ENCODE measurements at regions not wholly inside any gene's neighbourhood (a gene's known extent, or its start where the extent isn't known, plus 50 kb on each side); places are given as distances from the start of the nearest gene placed in this dataset.

DNA sequence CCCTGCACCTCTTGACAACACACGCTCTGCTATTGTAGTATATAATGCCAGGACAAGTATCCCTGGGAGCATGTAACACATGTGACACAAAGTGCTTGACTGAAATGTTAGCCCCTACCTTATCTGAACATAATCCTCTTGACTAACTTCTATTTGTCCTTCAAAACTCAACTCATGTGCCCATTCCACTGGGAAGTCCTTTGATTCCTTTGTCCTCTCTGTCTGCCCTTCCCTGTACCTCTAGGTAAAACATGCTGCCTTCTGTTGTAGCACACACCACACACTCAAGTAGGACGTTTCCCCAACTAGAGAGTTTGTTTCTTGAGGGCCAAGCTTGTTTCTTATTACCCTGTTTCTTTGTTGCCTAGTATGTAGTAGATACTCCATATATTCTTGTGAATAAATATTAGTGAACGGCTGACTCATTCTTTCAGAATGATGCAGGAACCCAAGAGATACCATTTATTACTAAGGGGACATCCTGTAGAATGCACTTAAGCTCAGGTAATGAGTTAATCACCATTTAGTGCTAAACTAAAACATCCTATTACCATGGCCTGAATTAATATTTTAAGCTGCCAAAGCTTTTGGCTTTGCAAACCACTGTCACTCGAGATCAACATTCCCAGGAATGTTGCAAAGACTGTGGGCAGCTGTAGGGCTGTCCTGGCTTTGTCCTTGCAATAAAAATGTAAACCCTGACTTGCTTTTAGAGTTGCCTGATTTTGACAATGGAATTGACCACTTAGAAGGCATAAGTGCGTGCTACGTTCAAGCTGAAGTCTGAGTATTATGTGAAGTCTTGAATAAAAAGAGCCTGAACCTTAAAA is 313.4 kb downstream of the COG6 start:
- DNase-seq (ENCODE audit: low read depth in 2 of 2) = no peak

DNA sequence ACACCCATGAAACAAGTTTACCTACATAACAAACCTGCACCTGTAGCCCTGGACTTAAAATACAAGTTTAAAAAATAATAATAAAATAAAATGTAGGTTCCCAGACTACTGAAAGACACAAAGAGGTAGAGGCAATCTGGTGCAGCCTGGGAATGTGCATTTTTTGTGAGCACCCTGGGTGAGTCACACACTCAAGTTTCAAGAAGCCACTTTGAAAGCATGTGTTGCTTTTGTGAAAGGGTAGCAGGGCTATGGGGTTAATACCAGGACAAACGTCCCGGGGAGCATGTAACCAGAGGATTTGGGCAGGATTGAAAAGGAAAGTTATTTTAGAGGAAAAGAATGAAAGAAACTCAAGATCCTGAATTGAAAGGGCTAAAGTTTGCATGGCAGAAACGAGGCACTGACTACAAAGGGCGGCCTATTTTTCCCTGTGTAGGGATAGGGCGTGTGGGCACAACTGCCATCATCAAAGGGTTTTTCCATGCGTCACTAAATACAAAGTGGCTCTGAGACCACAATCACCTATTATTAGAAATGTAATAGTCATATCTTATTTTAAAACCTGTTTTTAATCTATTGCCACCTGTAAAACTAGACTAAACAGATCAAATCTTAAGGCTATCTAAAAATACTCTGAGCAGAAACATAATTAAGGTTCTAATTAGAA is 314.9 kb downstream of the COG6 start:
- no peak for DNase-seq (ENCODE audit: low read depth in 2 of 2)

DNA sequence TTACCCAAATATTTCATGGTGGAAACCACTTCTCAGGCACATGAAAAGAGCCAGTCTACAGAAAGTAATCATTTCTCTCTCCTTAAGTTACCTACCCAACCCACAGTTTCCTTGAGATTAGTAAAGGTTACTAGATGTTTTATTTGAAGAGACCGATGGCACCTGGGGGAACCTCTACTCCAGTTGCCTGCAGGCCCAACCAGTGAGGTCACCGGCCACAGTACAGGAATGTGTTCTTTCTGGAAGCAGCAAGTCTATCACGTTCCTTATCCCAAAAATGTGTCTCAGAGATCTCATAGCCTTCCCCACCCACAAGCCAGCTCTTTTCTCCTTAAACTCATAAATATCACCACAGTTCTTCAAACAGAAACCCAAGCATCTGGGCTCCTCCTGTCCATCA is 316.1 kb downstream of the COG6 start:
- DNase-seq (ENCODE audit: low read depth in 2 of 2) = no peak

DNA sequence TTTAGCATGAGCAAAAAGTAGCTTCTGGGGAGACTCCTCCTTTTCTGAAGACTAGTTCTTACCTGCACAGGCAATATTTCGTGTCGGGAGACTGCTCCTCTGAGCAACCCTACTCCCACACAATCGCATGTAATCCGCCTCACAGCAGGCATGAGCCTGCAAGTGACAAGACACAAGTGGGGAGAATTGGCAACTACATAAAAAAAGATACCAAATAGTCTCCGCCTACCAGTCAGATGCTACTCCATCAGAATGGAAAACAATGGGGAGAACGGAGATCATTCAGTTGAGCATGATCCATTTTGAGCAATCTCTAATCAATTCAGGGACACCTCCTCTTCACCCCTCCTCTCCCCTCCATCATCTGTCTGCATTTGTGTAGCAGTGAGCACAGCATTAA is 321.0 kb downstream of the COG6 start:
- DNase-seq (ENCODE audit: low read depth in 2 of 2) = no peak

DNA sequence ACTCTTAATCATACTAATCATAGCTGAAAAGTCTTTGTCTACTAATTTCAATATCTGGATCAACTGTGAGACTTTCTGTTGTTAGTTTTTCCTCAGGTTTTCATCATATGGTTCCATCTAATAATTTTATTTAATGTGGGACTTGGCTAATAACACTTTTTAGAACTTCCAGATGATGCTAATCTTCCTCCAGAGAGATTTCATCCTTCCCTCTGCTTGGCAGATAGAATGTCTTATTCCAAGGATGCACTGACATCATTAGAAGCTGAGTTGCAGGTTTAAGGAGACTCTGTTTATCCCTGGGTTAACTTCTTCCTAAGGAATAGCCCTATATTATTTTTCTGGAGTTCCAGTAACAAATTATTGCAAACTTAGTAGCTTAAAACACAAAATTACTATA is 325.6 kb downstream of the COG6 start:
- no peak for DNase-seq (ENCODE audit: low read depth in 2 of 2)

DNA sequence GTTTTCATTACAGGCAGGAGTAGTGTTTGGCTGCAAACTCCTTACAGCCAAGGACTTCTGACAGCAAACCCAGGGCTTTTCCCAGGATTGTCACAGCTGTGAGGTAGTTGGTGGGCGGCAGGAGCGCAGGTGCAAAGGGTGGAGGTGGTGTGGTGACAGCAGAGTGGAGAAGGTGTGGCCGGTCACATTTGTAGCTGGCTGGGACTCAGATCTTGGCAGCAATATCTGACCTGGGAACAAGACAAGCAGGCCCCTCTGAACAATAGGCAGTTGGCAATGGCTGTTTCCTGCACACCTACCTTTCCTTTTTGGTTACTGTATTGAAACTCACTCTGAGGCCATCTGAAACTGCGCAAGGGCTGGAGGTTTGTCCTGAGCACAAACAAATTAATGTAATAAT is 327.3 kb downstream of the COG6 start:
- DNase-seq (ENCODE audit: low read depth in 2 of 2) = no peak

DNA sequence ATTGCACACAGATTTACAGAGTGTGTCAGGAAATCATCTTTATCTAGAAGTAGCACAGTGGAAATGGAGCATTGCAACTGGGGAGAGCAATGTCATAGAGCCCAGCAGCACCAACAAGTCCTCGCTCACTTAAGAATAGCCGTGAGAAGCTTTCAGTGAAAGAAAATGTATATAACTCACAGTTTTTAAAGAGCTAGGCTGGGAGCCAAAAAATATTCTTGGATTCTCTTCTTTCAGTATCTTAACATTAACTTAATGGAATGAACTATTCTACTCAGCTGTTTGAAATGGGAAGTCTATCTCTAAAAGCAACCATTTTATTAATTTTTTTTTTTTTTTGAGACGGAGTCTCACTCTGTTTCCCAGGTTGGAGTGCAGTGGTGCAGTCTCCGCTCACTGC is 329.6 kb downstream of the COG6 start:
- no peak for DNase-seq (ENCODE audit: low read depth in 2 of 2)

DNA sequence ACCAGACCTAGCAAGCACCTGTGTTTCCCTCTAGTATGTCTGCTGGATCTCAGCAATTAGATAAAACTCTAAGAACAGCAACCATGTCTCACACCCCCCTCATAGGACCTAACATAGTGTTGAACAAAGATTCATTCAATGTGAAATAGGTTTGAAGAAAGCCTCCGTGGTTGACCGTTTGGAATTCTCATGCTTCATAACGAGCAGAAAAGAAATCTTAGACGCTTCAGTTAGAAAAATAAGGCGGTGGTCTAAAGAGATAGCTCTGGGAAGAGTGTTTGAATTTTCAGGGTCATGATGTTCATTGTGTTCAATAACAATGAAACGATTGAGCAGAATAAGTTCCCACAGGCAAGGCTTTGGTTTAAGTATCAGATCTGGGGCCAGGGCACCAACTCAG is 332.9 kb downstream of the COG6 start:
- DNase-seq (ENCODE audit: low read depth in 2 of 2) = no peak

DNA sequence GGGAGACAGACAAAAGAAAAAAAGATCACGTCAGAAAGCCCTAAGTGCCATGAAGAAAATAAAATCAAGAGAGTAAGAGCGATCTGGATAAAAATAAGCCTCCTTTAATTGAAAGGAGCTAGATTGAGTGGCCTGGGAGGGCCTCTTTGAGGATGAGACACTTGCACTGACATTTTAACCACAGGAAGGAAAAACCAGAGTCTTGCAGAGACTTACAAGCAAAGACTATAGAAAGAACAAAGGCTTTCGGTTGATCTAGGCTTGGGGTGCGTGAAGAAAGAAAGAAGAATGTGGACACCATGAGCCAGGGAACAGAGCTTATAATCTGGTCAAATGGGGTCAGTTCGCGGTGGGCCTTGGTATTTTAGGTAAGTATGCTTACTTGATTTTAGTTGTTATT is 342.7 kb downstream of the COG6 start:
- DNase-seq (ENCODE audit: low read depth in 2 of 2) = no peak

DNA sequence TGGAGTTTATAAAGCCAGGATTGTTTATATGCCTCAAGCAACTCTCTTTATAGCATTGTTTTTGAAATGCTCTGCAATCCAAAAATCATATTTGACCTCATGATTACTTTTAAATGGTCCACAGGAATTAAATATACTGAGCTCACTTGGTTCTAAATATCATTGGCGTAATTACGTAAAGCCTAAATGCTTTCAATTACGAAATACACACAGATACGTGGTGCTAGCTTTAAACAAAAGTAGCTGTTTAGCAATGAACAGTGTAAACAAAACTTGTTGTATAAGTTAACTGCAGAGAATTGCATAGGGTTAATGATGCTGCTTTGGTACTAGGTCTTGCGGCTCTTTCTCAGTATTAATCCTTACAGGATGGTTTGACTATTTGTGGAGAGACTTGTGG is 346.6 kb downstream of the COG6 start:
- no peak for DNase-seq (ENCODE audit: low read depth in 2 of 2)

DNA sequence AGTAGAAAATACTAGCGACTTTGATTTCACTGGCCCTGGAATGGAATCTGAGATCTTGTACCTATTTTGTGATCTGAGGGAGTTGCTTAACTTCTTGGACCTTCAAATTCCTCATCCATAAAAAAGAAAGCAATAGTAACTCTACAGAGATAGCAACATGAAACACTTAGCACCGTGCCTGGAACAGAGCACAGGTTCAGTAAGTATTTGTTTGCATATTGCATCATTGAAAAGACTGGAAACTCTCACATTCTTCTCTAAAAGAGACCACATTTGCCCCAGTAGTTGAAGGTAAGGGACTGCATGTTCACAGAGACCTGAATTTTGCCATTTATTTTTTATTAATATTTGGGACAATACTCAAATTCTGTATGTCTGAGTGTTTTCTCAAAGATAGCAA is 358.1 kb downstream of the COG6 start:
- DNase-seq (ENCODE audit: low read depth in 2 of 2) = no peak

DNA sequence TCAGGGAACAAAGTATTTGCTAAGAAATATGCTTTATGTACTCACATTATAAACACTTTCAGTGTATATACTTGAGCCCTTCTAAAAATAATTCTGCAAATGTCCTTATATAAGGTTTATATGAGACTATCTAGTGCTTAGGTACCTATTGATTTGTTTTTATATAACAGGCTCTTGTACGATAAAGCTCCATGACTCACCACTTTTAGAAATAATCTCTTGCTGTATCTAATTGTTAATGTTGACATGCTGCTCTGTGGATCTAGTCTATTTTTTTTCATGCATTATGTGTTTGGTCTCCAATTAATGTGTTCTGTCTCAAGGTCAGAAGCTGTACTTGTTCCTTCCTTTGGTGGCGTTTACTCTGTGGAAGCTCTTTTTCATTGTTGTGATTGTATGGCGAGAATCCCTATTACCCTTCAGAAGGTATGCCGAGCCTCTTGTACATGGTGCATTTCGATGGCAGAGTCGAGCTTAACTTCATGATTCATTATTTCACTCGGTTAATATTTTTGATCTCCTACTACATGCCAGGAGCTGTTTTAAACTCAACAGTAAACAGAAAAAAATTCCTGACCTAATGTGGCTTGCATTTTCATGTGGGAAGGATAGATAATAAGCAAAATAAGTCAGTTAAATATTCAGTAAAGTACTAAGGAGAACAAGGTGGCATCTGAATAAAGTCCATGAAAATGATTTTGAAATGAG is 361.6 kb downstream of the COG6 start:
- DNase-seq (ENCODE audit: low read depth in 2 of 2) = no peak

DNA sequence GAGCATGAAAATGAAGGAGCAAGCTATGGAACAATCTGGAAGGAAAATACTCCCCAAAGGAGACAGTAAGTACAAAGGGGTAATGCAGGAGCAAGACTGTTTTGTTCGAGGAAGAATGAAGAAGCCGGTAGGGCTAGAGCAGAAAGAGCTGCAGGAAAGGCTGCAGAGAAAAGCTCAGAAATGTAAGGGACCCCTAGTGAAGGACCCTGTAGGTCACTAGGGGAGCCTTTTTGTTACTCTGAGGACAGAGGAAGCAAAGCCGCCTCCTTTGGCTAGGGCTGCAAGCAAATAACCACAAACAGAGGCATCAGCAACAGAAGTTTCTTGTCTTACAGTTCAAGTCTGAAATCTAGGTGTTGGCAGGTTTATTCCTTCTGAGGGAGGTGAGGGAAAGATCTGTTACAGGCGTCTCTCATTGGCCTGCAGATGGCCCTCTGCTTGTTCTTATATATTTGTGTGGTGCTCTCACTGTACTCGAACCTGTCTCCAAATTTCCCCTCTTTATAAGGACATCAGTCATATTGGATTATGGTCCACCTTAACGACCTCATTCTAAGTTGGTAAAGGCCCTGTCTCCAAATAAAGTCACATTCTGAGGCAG is 362.3 kb downstream of the COG6 start:
- no peak for DNase-seq (ENCODE audit: low read depth in 2 of 2)

DNA sequence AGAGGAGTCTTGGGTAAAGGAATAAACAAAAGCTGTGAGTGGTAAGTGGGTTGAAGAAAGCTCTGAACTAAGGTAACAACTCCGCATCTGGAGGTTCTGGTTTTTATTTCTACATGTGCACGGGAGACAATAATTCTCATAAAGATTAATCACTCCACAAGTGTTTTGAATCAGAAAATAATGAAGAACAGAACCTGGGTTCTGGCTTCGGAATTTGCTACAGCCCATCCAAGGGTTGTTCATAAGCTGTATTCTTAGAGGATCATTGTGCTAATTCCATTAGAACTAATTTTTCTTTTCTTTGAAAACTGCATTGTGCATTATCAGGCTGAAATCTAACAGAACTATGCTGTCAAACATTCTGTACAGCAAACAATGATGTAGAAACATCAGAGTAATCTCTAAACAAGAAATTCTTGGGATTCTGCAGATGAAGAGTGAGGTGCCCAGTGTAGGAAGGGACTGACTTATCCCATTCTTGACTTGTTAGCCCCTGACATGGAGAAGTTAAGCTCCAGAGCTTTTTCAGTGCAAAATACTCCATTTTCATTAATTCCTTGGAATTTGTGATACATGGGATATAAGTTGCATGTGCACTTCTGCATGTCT is 368.2 kb downstream of the COG6 start:
- no peak for DNase-seq (ENCODE audit: low read depth in 2 of 2)

DNA sequence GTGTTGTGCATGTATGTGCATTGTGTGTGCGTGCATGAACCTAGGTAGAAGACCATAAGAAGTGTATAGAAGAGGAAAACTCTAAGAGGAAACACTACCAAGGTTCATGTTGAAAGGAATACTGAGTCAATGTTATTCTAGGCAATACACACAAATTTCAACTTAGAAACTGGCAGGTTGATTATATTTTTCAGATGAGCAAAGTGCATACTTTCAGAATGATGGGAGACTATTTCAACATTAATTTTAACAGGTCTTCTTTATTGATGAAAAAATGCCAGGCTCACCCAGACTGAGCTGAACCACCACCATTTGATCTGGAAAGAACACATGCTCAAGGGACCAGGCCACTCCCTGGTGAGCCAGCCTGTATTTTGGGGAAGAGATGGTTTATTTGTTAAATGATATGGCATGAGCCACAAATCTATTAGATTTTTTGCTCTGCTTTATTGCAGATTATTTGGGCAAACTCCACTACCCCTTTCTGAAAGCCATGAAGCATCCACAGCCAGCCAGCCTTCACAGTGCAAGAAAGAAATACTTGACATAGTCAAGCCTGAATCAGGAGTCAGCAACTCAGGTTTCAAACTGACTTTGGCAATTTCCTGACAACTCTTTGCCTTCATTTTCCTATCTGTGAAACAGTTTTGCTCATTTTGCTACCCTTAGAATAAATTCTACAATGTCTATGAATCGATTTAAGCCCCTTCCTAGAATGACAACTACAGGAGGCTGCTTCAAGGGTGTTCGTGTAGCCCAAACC is 368.9 kb downstream of the COG6 start:
- DNase-seq (ENCODE audit: low read depth in 2 of 2) = no peak

DNA sequence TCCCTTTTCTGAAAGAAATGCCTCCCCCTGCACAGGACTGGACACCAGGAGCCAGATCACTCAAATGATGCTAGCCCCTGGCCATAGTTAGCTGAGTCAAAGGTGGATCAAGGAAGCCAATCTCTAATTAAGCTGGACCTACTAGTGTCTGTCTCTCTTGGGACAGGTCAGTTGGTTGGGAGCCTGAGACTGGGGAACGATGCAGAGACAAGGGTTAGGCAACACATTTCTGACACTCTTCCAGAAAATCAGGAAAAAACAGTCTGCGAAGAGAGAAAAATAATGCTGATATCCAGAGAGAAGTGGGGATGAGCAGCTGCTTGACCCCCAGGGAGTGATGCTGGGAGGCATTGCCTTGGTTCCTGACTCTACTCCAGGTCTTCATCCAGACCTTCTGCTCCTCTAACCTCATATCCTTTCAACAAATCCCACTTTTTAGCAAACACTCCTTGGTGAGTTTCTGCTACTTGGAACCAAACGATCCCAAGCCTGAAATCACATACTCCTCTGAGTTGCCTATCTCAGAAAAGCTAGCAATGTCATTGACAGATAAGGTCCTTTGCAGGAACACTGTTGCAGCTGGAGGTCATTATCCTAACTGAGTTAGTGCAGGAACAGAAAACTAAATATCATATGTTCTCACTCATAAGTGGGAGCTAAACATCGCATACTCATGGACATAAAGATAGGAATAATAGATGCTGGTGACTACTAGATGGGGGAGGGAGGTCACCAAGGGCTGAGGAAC is 369.7 kb downstream of the COG6 start:
- DNase-seq (ENCODE audit: low read depth in 2 of 2) = no peak

DNA sequence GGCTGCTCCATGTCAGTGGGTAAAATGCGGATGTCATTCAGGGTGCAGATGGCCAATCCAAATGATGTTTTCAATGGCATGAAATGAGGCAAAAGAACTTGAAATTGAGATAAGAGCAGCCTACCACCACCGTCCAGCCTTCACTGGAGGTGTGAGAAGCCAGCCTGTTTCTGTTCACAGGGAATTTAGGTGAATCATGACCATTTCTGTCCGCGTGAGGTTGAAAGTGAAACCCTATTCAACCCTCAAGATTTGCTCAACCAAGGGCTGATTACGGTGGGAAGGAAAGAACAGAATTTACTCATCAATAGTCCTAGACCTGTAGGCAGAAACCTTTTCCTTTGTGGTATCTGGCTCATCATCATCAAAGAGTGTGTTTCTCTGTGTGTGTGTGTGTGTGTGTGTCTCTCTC is 370.7 kb downstream of the COG6 start:
- DNase-seq (ENCODE audit: low read depth in 2 of 2) = peak; percentile 17 to 52

DNA sequence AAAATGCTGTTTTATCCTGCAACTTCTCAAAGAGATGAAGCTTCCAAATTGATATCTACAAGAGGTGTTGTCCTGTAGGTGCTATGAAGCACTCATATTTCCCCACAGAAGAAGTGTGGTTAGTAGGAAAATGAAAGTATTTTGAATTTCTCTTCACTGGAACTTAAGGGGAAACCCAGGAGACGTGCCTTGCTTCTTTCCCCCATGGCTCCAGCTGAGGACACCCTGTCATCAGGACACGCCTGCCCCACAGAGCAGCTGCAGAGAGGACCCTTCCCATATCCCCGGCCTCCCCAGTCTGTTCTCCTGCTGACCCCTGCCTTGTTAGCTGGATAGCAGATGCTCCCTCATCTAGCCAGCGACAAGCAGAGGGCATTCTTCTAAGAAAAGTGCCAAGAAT is 371.3 kb downstream of the COG6 start:
- peak in 1 of 2 donors; percentile 16 for DNase-seq (ENCODE audit: low read depth in 2 of 2)

DNA sequence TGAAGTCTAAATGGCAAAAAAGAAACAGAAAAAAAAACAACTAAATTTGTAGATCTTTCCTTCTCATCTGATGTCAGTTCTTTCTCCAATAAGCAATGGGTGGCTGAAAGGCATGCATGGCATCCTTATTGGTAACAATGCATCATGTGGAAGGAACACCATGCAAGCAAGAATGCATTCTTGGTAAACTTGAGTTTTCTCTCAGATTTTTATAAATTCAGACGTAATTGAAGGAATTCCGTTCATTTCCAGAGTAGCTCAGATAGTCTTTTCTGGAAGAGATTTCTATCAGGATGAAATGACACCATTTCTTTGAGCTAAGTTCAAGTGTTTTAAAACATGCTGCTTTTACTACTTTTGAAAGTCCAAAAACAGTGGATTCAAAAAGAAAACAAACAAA is 373.0 kb downstream of the COG6 start:
- no peak for DNase-seq (ENCODE audit: low read depth in 2 of 2)

DNA sequence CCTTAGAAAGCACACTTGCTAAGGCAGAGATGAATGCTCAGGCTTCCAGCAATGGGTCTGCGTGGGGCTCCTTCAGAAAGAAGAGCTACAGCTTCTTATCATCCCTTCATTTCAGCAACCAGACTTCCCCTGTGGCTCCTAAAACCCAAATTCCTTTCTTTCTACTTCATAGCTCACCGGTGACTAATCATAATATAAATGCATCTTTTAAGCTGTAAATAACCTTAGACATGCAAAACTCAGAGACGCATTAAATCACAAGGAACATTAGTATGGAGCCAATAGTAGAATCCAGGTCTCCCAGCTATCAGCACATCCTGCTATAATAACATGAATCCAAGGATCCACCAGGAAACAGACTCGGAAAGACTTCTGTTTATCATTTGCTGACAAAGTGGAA is 375.6 kb downstream of the COG6 start:
- no peak for DNase-seq (ENCODE audit: low read depth in 2 of 2)

DNA sequence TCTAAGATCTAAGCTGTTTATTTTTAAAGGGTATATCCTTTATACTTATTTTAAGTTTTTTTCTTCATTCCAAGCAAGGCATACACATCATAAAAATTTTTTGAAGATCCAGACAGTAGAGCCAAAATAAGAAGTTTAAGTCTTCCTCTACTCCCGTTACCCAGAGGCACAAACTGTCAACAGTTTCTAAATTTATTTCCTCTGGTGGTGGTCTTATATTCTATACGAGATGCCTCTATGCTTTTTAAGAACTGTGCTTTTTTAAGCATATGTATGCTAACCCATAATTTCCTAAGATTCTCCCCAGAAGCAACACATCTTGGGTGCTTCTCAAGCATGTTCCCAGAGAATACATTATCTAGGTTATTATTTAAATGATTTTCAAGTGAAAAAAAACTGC is 383.6 kb downstream of the COG6 start:
- DNase-seq (ENCODE audit: low read depth in 2 of 2) = no peak

All from stimulated activated CD8-positive, alpha-beta memory T cell treated with anti-CD3 and anti-CD28 coated beads, Interleukin-7, amount 100 ng/mL, for 4 hours (primary cell).